A673 (cell line): ENCODE measurements at regions not wholly inside any gene's neighbourhood (a gene's known extent, or its start where the extent isn't known, plus 50 kb on each side); places are given as distances from the start of the nearest gene placed in this dataset.

Experiments
- BruUV-seq: library from RNA; stranded (reverse); fragments of 400-500 nt; replicated peaks from 2 replicates; lab custom pipeline; 2021; lab: Mats Ljungman, UMichigan
- CTCF ChIA-PET: fragments of 300-600 bp; sonication (Branson Sonifier 250); formaldehyde crosslinking; loops from one replicate; lab custom pipeline; 2022; ENCODE audit warnings: antibody characterized with exemption; lab: Charles Lee
- POLR2A ChIA-PET: fragments of 300-600 bp; sonication (Branson Sonifier 250); formaldehyde crosslinking; loops from one replicate; lab custom pipeline; 2022; ENCODE audit warnings: antibody characterized with exemption; ENCODE audit not compliant: low non-redundant PET; lab: Charles Lee
- DNase-seq: peaks from one replicate; pipeline ENCODE4 v3.0.0-alpha.2; 2015; ENCODE audit warnings: low spot score
- H3K27ac ChIP-seq: fragments of 200-600 bp; sonication (generic); 2 replicates; pipeline ENCODE4 v1.5.1; 2016; ENCODE audit warnings: mixed run types, low read depth, mild to moderate bottlenecking, mixed read lengths, antibody characterized with exemption, low read length; ENCODE audit not compliant: poor library complexity, severe bottlenecking
- H3K27me3 ChIP-seq: fragments of 200-600 bp; sonication (generic); replicated peaks from 2 replicates; pipeline ENCODE4 v1.6.1; 2017; ENCODE audit warnings: mixed run types, low read depth, mild to moderate bottlenecking, mixed read lengths, antibody characterized with exemption, low read length; ENCODE audit not compliant: insufficient read depth, poor library complexity
- H3K36me3 ChIP-seq: fragments of 200-600 bp; sonication (generic); 2 replicates; pipeline ENCODE4 v1.6.1; 2016; ENCODE audit warnings: mixed run types, mild to moderate bottlenecking, mixed read lengths, antibody characterized with exemption, low read length; ENCODE audit not compliant: insufficient read depth, poor library complexity, severe bottlenecking
- H3K4me1 ChIP-seq: fragments of 200-600 bp; sonication (generic); 2 replicates; pipeline ENCODE4 v1.6.1; 2017; ENCODE audit warnings: mixed run types, mild to moderate bottlenecking, mixed read lengths, antibody characterized with exemption, low read length; ENCODE audit not compliant: insufficient read depth, poor library complexity, severe bottlenecking
- H3K4me3 ChIP-seq: fragments of 200-600 bp; sonication (generic); 2 replicates; pipeline ENCODE4 v1.5.1; 2016; ENCODE audit warnings: low read depth, mixed run types, mild to moderate bottlenecking, mixed read lengths, low read length; ENCODE audit not compliant: poor library complexity, severe bottlenecking
- H3K9me3 ChIP-seq: fragments of 200-600 bp; sonication (generic); 2 replicates; pipeline ENCODE4 v1.6.1; 2016; ENCODE audit warnings: mixed run types, low read depth, mild to moderate bottlenecking, mixed read lengths, antibody characterized with exemption, low read length; ENCODE audit not compliant: poor library complexity, severe bottlenecking
- EZH2 ChIP-seq: fragments of 200-600 bp; sonication (generic); IDR thresholded peaks from 2 replicates; pipeline ENCODE4 v1.6.1; 2017; ENCODE audit warnings: borderline replicate concordance, low read depth, mild to moderate bottlenecking, mixed read lengths, antibody characterized with exemption, low read length; ENCODE audit not compliant: poor library complexity, severe bottlenecking
- intact Hi-C: fragments of 100-400 bp; cut with micrococcal nuclease; formaldehyde crosslinking; loops from one replicate; pipeline ENCODE4 v1.10.0; 2022; ENCODE audit not compliant: unreplicated experiment
- TF ChIP-seq, protein P1 (sequence below): fragments of 300-800, 200-600 bp; sonication (generic); conservative IDR thresholded peaks from 2 replicates; pipeline ENCODE4 v1.5.1; 2017; ENCODE audit warnings: low read depth, mild to moderate bottlenecking, antibody characterized with exemption, low read length, moderate library complexity, mixed read lengths

DNA sequence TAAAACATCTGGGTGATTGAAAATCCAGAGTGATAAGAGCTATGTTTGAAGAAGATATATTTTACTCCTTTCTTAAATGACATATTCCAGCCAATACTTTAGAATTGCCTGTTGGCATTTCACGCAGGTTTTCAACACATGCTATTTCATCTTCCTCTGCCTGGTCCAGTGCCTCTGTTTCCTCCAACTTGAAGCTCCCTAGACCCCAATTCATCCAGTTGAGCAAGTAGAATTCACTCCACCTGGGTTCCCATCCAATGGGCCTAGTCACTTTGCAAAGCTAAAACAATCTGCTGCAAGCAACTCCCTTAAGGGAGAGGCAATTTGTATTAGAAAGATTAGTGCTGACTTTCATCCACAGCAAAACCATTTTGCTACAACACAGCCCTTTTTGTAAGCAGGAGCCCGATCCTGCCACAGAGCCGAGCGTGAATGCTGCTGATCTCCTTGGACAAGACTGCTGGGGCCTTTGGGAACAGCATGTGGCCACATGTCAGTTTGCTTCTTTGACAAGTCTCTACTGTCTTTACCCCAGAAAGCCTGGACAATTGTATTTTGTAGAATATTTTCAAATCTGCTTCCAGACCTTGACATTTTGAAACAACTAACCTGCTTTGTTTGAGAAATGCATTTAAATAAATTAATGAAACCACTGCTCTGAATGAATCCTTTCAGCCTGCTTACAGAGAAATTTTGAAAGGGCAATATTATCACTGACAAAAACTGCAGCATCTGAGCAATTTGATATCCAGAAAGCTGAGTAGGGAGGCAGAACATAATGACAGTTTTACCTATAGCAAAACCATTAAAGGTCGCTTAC, 259.1 kb downstream of the TDRD15 start:
- no peak overlapping the region for H3K27ac ChIP-seq
- intact Hi-C loops, result no loop called here
- ChIA-PET CTCF (no interaction called here), POLR2A (no interaction called here)
- no peaks in the 10 kb centered on the region for H3K9me3 ChIP-seq
- DNase-seq, result no peak
- no peak for TF ChIP-seq EZH2
- TF ChIP-seq, protein P1, sequence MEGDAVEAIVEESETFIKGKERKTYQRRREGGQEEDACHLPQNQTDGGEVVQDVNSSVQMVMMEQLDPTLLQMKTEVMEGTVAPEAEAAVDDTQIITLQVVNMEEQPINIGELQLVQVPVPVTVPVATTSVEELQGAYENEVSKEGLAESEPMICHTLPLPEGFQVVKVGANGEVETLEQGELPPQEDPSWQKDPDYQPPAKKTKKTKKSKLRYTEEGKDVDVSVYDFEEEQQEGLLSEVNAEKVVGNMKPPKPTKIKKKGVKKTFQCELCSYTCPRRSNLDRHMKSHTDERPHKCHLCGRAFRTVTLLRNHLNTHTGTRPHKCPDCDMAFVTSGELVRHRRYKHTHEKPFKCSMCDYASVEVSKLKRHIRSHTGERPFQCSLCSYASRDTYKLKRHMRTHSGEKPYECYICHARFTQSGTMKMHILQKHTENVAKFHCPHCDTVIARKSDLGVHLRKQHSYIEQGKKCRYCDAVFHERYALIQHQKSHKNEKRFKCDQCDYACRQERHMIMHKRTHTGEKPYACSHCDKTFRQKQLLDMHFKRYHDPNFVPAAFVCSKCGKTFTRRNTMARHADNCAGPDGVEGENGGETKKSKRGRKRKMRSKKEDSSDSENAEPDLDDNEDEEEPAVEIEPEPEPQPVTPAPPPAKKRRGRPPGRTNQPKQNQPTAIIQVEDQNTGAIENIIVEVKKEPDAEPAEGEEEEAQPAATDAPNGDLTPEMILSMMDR, result no peak
- H3K4me1 ChIP-seq, result no peaks in the 10 kb centered on the region
- no peaks in the 10 kb centered on the region for H3K27me3 ChIP-seq
- no peaks in the 10 kb centered on the region for H3K36me3 ChIP-seq
- BruUV-seq, result no TSS peak
- H3K4me3 ChIP-seq, result no peak overlapping the region

DNA sequence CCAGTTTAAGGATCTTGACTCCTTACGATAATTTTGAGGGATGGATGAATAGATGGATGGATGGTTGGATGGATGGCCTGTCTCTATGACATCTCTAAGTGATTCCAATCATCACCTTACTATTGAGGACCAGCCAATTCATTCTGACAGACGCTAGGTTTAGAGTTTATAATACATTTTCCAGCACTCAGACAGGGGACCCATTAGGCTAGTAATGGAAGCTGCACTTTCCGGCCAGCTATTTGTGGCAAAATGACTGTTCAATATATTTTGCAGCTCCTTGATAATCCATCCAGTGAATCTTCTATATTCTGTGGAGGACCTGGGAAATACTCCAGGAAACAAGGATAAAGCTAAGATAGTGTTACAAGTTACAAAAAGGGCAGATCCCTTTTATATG, 262.9 kb downstream of the TDRD15 start:
- TF ChIP-seq EZH2, result no peak
- TF ChIP-seq, protein P1, result no peak
- Histone ChIP-seq H3K4me1 (no peaks in the 10 kb centered on the region), H3K36me3 (no peaks in the 10 kb centered on the region), H3K9me3 (no peaks in the 10 kb centered on the region), H3K27ac (no peak overlapping the region), H3K27me3 (no peaks in the 10 kb centered on the region), H3K4me3 (no peak overlapping the region)
- ChIA-PET POLR2A (no interaction called here), CTCF (no interaction called here)
- no TSS peak for BruUV-seq
- intact Hi-C loops, result no loop called here
- no peak for DNase-seq

DNA sequence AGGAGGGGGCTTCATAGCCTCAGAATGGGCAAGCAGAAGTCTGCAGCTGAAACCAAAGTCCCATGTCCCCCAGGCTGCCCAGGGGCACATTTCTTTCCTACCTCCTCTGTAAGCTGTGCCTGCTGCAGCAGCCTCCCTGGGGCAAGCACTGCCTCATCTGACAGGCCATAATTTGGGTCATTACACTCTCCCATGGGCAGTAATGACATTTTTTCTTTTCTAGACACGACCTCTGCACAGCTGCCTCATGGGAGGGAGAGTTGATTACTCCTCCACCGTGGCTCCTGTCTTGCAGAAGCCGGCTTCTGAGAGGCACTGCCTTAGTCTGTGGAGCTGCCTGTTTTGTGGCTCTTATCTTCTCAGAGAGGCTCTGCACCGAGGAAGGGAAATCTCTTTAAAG, 268.9 kb downstream of the TDRD15 start:
- CTCF ChIA-PET, result no interaction called here
- intact Hi-C loops, result no loop called here
- TF ChIP-seq, protein P1, result no peak
- TF ChIP-seq EZH2, result no peak
- H3K9me3 ChIP-seq, result no peaks in the 10 kb centered on the region
- no peak overlapping the region for H3K4me3 ChIP-seq
- no peaks in the 10 kb centered on the region for H3K4me1 ChIP-seq
- H3K27ac ChIP-seq, result no peak overlapping the region
- no peaks in the 10 kb centered on the region for H3K36me3 ChIP-seq
- DNase-seq, result no peak
- POLR2A ChIA-PET, result no interaction called here
- H3K27me3 ChIP-seq, result no peaks in the 10 kb centered on the region
- BruUV-seq, result no TSS peak
